Cardiac fibroblast (primary cell): ENCODE measurements at regions not wholly inside any gene's neighbourhood (a gene's known extent, or its start where the extent isn't known, plus 50 kb on each side); places are given as distances from the start of the nearest gene placed in this dataset.

Experiments used
- DNase-seq, 2 donors: peaks; one replicate each; pipeline versions ENCODE4 v3.0.0 to v3.0.0-alpha.2; 2010; ENCODE audit warnings: low read depth in 2 of 2
- H3K4me3 ChIP-seq, 2 donors: replicated peaks in 1 of 2; 1 replicate in 1 of 2; 2 replicates in 1 of 2; pipeline ENCODE4 v1.5.1; 2011; ENCODE audit warnings: low read depth in 2 of 2, low read length in 2 of 2, mild to moderate bottlenecking in 2 of 2, moderate library complexity in 1 of 2
- CTCF ChIP-seq: IDR thresholded peaks from one replicate; pipeline ENCODE4 v1.5.1; 2011; ENCODE audit warnings: low read depth, mild to moderate bottlenecking, low read length, inconsistent platforms

- no peak for TF ChIP-seq CTCF
- H3K4me3 ChIP-seq, result no peak overlapping the region
- no peak for DNase-seq
Measured at GRCh38 chr13:29688193-29688592, 92.7 kb upstream of the SLC7A1 start.

DNA sequence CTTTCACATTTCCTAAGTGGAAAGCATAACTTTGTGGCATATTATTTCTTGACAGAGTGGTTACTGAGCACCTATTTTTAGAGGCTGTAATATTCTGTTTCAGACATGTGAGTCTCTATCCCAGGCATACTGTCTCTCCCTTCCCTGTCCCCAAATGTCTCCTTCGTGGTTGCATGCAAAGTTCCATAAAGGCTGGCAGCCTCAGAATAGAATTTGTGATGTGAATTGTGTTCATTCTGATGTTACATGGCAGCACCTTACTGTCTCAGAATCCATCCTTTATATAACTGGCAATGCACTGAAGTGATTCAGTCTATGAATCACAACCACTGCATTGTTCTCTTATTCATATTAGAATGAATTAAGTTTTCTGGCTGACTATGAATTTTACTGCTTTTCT, 89.0 kb upstream of the SLC7A1 start:
- H3K4me3 ChIP-seq, result no peak overlapping the region
- no peak for TF ChIP-seq CTCF
- DNase-seq, result peak in 1 of 2 donors; percentile 46

DNA sequence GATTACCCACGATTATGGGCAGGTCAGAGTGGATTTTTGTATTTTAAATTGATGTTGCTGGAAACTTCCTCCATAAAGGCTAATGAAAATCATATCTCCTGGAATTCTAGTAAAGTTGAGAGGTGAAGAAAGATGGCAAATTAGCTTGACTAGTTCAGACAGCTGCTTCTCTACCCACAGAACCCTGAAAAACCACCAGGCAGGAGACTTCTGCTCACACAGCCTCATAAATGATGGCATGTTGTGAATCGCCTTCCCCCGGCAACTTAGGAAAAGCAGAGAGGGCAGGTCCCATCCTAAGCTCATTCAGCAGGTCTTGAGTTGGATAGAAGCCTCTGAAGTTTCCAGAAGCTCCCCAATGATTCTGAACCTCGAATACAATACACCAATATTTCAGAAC, 87.6 kb upstream of the SLC7A1 start:
- DNase-seq, result no peak
- H3K4me3 ChIP-seq, result no peak overlapping the region
- TF ChIP-seq CTCF, result no peak

DNA sequence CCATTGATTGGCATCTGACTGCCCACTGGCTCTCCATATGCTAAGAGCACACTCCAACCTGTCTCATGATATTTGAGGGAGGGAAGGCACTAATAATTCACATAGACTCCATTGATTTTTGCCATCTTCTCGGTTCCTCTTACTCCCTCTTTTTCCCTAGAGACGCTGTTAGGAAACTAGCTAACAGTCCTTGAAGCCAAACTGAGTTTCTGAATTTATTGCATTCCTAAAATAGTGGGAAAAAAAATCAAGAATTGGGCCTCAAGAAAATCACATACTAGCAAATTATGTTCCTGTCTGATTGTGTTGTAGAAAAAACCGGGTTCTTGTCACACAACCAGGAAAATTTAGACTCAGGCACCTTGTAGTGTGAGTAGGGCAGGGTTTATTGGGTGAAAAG, 86.4 kb upstream of the SLC7A1 start:
- DNase-seq, result no peak
- no peak overlapping the region for H3K4me3 ChIP-seq
- no peak for TF ChIP-seq CTCF

- no peak for TF ChIP-seq CTCF
Measured at GRCh38 chr13:29679396-29680053, 84.0 kb upstream of the SLC7A1 start.

DNA sequence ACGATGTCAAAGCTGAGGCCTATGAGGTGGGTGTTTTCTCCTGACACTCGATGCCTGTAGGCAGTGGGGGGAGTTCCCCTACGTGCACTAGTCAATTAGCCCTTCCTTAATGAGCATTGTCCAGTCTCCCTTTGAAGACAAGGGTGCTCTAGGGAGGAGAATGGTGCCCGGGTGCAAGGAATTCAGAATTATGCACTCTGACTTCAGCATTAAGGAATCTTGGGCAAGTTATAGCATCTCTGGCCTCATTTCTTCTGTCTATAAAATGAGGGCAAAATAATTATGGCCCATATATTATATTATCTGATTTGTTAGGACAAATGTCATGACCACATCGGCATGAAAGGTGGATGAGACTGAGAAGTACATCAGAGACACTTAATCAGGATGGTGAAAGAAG, 82.1 kb upstream of the SLC7A1 start:
- no peak for TF ChIP-seq CTCF
- H3K4me3 ChIP-seq, result no peak overlapping the region
- no peak for DNase-seq

More at GRCh38 chr13:29679396-29680053, 84.0 kb upstream of the SLC7A1 start:
- DNase-seq, result peak in 1 of 2 donors; percentile 18
- H3K4me3 ChIP-seq, result no peak overlapping the region

DNA sequence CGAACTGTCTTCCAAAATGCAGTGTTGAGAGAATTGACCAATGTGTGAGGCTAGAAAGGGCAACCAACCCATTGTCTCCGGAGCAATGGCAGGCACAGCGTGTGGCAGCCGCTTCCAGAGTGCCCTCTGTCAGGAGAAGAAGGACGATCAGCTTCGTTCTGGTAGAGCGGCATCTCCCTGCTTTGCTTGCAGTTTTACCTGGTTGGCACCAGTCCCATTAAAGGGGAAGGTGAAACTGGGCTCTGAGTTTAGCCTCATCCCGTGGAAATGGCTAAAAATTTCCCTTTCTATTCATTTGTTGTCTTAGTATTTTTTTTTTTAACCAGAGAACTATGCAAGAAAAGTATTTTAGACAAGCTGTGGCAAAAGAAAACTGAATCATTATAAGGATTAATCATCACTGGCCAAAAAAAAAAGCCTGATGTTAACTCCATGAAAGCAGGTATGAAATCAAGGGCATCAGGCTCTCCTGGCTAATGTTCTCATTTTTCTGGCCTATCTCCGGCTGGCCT, 81.5 kb upstream of the SLC7A1 start:
- peak in 1 of 2 donors; percentile 28 for DNase-seq
- TF ChIP-seq CTCF, result no peak
- no peak overlapping the region for H3K4me3 ChIP-seq
